ENCODE measurements at regions not wholly inside any gene's neighbourhood (a gene's known extent, or its start where the extent isn't known, plus 50 kb on each side); places are given as distances from the start of the nearest gene placed in this dataset.

DNA sequence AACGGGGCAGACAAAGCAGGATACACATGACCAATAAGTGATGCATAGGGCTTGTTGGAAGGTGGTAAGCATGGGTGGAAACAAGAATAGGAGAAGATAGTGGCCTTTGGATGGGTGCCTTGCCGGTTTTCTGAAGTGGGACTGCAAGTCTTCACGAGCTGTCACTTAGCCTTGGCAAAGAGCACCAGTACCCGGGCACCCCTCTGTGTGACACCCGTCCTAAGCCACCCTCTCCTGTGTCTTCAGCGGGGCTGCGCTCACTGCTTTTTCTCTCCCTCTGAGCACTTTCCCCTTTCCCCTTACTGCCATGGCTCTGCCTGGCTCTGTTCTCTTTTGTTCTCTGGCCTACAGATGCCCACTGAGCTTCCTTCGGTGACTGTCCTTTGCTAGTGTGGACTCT lies 399.7 kb upstream of the MKI67 start:
- Mint-ChIP-seq H3K27me3 (no peaks in the 10 kb centered on the region), H3K9me3 (no peaks in the 10 kb centered on the region), H3K4me1 (no peaks in the 10 kb centered on the region), H3K4me3 (no peak overlapping the region), H3K36me3 (ENCODE audit: low read depth) (no peaks in the 10 kb centered on the region), H3K27ac (no peak overlapping the region)
- CTCF ChIA-PET, result no interaction called here
- POLR2A ChIA-PET, result no interaction called here
- no peak for DNase-seq

DNA sequence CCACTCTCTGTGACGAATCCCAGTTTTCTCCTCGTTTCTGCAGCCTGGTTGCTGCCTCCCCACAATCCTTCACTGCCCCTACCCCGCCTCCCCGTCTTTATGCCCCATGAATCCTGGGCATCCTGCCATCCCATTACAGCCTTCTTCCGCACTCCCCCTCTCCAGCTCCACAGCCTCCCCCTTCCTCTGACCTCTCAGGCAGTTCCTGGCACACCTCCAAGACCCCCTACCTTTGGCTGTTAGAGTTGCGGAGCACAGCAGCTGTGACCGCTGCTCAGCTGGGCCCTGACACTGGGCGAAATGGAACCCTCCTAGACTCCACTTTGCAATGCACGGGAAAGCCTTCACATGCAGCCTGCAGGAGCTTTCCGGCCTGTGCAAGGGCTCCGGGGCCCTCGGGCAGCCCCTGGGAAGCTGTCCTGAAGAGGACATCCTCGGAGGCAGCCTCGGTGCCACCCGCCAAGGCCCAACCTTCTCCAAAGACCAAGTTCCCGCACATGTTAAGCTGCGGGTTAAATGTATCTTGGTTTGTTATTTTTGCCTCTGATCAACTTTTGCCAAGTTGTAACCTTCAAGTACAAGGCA lies 400.7 kb upstream of the MKI67 start:
- no peak overlapping the region for H3K27ac Mint-ChIP-seq
- H3K9me3 Mint-ChIP-seq, result no peaks in the 10 kb centered on the region
- CTCF ChIA-PET, result no interaction called here
- DNase-seq, result no peak
- no peaks in the 10 kb centered on the region for H3K27me3 Mint-ChIP-seq
- POLR2A ChIA-PET, result no interaction called here
- no peaks in the 10 kb centered on the region for H3K36me3 Mint-ChIP-seq (ENCODE audit: low read depth)
- no peak overlapping the region for H3K4me3 Mint-ChIP-seq
- no peaks in the 10 kb centered on the region for H3K4me1 Mint-ChIP-seq

DNA sequence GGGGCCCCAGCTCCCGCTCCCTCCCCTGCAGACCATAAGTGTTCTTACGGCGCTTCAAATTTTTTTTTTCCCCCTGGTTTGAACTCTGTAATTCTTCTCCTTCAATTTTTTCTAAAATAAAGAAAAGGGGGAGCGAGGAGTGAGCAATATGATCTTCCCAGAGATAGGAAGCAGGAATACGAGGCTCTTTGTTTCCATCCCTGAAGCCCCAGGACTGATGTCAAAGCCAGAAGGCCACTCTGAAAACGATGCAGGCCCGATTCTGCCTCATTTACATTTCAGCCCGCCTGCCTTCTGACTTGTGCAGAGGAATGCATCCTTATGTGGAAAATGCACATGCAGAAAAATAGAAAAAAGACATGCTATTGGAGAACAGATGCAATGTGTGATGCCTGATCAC lies 401.5 kb upstream of the MKI67 start:
- CTCF ChIA-PET, result no interaction called here
- H3K4me3 Mint-ChIP-seq, result no peak overlapping the region
- H3K36me3 Mint-ChIP-seq (ENCODE audit: low read depth), result no peaks in the 10 kb centered on the region

GRCh38 chr10:128528167-128528566 lies 401.9 kb upstream of the MKI67 start:
- Mint-ChIP-seq H3K4me1 (no peaks in the 10 kb centered on the region), H3K36me3 (ENCODE audit: low read depth) (no peaks in the 10 kb centered on the region), H3K27ac (no peak overlapping the region), H3K4me3 (no peak overlapping the region), H3K9me3 (no peaks in the 10 kb centered on the region), H3K27me3 (peaks cover 2% of the 10 kb centered on the region)
- POLR2A ChIA-PET, result no interaction called here
- CTCF ChIA-PET, result interaction anchor here (1.2 kb wide), 1 partner anchor 350 kb away, joined by 4 read pairs; no protein-coding TSS in a partner anchor
- no peak for DNase-seq

More for the DNA sequence above, 401.5 kb upstream of the MKI67 start:
- Mint-ChIP-seq H3K27ac (no peak overlapping the region), H3K27me3 (no peaks in the 10 kb centered on the region), H3K4me1 (no peaks in the 10 kb centered on the region), H3K9me3 (no peaks in the 10 kb centered on the region)
- no peak for DNase-seq
- POLR2A ChIA-PET, result no interaction called here

DNA sequence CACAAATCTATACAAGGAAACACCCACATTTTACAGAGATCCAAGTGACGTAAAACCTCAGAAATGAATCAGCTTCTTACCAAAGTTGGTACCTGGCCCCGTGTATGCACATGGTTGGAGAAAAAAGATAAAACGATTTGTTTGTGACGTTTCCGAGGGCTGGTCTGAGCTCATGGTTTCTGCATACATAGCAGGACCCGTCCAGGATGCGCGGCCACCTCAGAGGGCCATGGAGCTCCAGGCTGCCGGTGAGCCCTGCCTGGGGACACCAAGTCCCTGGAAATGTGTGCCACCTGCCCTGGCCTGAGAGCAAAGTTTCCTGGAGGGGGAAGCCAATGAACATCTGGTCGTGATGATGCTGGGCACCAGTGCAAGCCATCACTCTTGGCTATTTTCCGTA lies 402.6 kb upstream of the MKI67 start:
- ChIA-PET POLR2A (no interaction called here), CTCF (interaction anchor here (1.2 kb wide), 1 partner anchor 350 kb away, joined by 4 read pairs; no protein-coding TSS in a partner anchor)

DNA sequence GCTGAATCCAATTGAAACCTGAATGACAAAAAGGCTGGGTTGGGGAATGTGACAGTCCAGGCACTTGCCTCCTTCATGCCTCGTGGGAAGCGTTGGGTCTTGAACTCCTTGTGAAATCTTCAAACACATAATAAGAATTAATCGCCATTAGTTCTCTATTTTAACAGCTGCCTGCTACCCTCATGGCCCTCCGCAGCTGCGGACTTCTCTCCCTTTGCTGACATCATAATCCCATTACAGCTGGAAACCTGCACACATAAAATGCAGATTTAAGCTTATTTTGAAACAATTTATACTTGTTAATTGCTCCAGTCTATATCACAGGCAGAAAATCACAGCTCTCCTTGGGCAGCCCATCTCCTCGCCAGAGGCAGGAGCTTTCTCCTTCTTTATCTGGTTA lies 403.0 kb upstream of the MKI67 start:
- no peaks in the 10 kb centered on the region for H3K9me3 Mint-ChIP-seq
- no peak overlapping the region for H3K4me3 Mint-ChIP-seq
- ChIA-PET CTCF (interaction anchor here (0.6 to 1.2 kb wide), 2 partner anchors 351 to 409 kb away, joined by 3 to 4 read pairs; no protein-coding TSS in a partner anchor), POLR2A (no interaction called here)
- H3K4me1 Mint-ChIP-seq, result no peaks in the 10 kb centered on the region
- no peak for DNase-seq
- H3K27ac Mint-ChIP-seq, result no peak overlapping the region
- H3K36me3 Mint-ChIP-seq (ENCODE audit: low read depth), result no peaks in the 10 kb centered on the region
- peaks cover 2% of the 10 kb centered on the region for H3K27me3 Mint-ChIP-seq

More for the DNA sequence above, 402.6 kb upstream of the MKI67 start:
- Mint-ChIP-seq H3K27me3 (peaks cover 2% of the 10 kb centered on the region), H3K27ac (no peak overlapping the region), H3K4me1 (no peaks in the 10 kb centered on the region), H3K9me3 (no peaks in the 10 kb centered on the region), H3K4me3 (no peak overlapping the region), H3K36me3 (ENCODE audit: low read depth) (no peaks in the 10 kb centered on the region)
- no peak for DNase-seq

GRCh38 chr10:128530301-128530700 lies 404.1 kb upstream of the MKI67 start:
- Mint-ChIP-seq H3K4me1 (no peaks in the 10 kb centered on the region), H3K27ac (no peak overlapping the region), H3K27me3 (peaks cover 2% of the 10 kb centered on the region), H3K4me3 (no peak overlapping the region), H3K36me3 (ENCODE audit: low read depth) (no peaks in the 10 kb centered on the region), H3K9me3 (no peaks in the 10 kb centered on the region)
- DNase-seq, result no peak
- CTCF ChIA-PET, result interaction anchor here (0.6 kb wide), 1 partner anchor 72 kb away, joined by 3 read pairs; no protein-coding TSS in a partner anchor
- POLR2A ChIA-PET, result no interaction called here

GRCh38 chr10:128530946-128531345 lies 404.7 kb upstream of the MKI67 start:
- Mint-ChIP-seq H3K4me3 (no peak overlapping the region), H3K9me3 (no peaks in the 10 kb centered on the region)
- CTCF ChIA-PET, result no interaction called here

DNA sequence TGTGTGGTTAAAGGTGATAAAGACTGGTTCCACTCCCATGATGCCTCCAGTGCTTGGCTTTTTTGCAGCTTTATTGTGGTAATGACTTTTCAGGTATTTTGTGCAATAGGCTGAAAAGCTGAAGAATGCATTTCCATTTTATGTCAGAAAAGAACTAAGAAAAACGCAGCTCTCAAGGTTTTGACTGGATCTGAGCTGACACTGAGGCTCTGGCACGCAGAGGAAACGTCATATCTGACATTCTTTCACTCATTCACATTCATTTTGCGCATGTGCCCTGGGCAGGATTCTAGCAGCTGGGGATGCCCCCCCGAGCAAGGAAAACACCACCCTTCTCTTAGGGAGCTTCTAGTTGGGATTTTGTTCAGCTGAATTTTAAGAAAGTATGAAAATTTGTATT lies 408.5 kb upstream of the MKI67 start:
- POLR2A ChIA-PET, result no interaction called here
- H3K36me3 Mint-ChIP-seq (ENCODE audit: low read depth), result no peaks in the 10 kb centered on the region
- no peak overlapping the region for H3K4me3 Mint-ChIP-seq
- peaks cover 22% of the 10 kb centered on the region for H3K27me3 Mint-ChIP-seq
- H3K27ac Mint-ChIP-seq, result no peak overlapping the region
- CTCF ChIA-PET, result no interaction called here
- H3K9me3 Mint-ChIP-seq, result no peaks in the 10 kb centered on the region
- H3K4me1 Mint-ChIP-seq, result no peaks in the 10 kb centered on the region
- DNase-seq, result no peak

More at GRCh38 chr10:128530946-128531345, 404.7 kb upstream of the MKI67 start:
- H3K27ac Mint-ChIP-seq, result no peak overlapping the region
- H3K36me3 Mint-ChIP-seq (ENCODE audit: low read depth), result no peaks in the 10 kb centered on the region
- POLR2A ChIA-PET, result no interaction called here
- DNase-seq, result no peak
- peaks cover 2% of the 10 kb centered on the region for H3K27me3 Mint-ChIP-seq
- H3K4me1 Mint-ChIP-seq, result no peaks in the 10 kb centered on the region

- peaks cover 33% of the 10 kb centered on the region for H3K27me3 Mint-ChIP-seq
- CTCF ChIA-PET, result no interaction called here
- H3K4me3 Mint-ChIP-seq, result no peak overlapping the region
- H3K27ac Mint-ChIP-seq, result no peak overlapping the region
- H3K36me3 Mint-ChIP-seq (ENCODE audit: low read depth), result no peaks in the 10 kb centered on the region
- H3K9me3 Mint-ChIP-seq, result no peaks in the 10 kb centered on the region
- no peaks in the 10 kb centered on the region for H3K4me1 Mint-ChIP-seq
- POLR2A ChIA-PET, result no interaction called here
- DNase-seq, result no peak
Observed at GRCh38 chr10:128536259-128536658, 410.0 kb upstream of the MKI67 start.

DNA sequence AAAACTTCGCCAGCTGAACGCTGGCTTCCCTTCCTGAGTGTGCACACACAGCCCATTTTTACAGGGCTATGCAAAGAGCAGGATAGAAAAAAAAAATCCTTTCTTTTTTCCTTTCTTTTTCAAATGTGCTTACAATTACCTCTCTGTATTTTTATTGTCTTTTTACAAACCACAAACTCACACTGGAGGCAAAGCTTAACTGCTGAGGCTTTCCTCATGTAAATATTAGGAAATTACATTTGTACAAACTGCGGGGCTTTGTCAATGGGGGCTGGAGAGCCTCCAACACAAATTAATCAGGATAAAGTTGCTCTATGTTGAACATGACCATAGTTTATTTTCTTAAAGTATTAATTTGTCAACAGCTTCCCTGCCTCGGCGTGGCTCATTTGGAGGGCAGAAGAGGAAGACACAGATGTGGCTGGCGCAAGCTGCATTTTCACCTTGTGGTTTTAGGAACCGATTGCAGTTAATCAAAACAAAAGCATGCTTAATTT lies 411.7 kb upstream of the MKI67 start:
- no peak overlapping the region for H3K27ac Mint-ChIP-seq
- H3K27me3 Mint-ChIP-seq, result peaks cover 41% of the 10 kb centered on the region
- H3K4me1 Mint-ChIP-seq, result no peaks in the 10 kb centered on the region
- DNase-seq, result no peak
- POLR2A ChIA-PET, result no interaction called here
- no peaks in the 10 kb centered on the region for H3K9me3 Mint-ChIP-seq
- H3K4me3 Mint-ChIP-seq, result no peak overlapping the region
- no peaks in the 10 kb centered on the region for H3K36me3 Mint-ChIP-seq (ENCODE audit: low read depth)
- CTCF ChIA-PET, result no interaction called here

DNA sequence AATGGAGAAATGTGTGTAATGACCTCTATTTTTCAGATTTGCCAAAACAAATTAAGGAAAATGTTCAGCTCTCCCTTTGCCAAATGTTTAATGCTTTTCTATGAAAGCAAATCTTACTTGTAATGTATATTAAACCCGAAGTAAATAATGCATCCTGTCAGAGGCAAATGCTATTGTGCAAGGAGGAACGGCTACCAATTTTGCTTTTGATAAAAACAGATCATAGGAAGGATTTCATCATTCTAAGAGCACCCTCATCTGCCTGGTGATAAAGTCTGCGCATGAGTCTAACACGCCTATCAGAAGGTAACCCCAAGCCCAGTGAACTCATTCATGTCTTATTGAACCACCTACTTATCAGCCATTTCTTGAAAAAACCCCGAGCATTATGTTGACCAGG lies 412.4 kb upstream of the MKI67 start:
- H3K27ac Mint-ChIP-seq, result no peak overlapping the region
- H3K27me3 Mint-ChIP-seq, result peaks cover 40% of the 10 kb centered on the region
- no peaks in the 10 kb centered on the region for H3K4me1 Mint-ChIP-seq
- no peak for DNase-seq
- POLR2A ChIA-PET, result no interaction called here
- no peaks in the 10 kb centered on the region for H3K36me3 Mint-ChIP-seq (ENCODE audit: low read depth)
- CTCF ChIA-PET, result no interaction called here
- H3K4me3 Mint-ChIP-seq, result no peak overlapping the region
- H3K9me3 Mint-ChIP-seq, result no peaks in the 10 kb centered on the region

DNA sequence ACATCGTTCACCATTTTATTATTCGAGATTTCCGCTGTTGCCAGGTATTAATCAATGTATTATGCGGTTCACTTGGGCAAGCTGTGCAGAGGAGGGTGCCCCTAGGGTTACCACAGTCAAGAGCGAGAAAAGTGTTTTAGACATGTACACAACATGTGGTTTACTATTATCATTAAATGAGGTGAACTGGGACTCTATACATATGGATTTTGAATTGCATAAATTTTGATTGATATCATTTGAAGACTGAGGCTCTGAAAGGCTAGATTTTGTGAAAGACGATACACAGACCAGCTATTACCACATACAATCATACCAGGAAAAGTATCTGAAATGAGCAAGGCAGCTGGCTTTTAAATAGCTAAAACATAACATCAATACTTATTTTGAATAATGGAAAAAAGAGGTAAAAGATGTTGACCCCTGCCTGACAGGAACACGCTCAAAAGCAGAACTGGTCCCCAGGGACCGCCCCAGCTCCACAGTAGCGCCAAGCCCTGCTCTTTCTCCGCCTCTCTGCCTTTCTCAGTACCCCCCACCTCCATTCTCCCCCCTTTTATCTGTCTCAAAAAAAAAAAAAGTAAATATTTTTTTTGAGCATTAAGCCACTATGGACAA lies 413.4 kb upstream of the MKI67 start:
- no peaks in the 10 kb centered on the region for H3K9me3 Mint-ChIP-seq
- no peak overlapping the region for H3K27ac Mint-ChIP-seq
- ChIA-PET POLR2A (no interaction called here), CTCF (no interaction called here)
- DNase-seq, result no peak
- H3K36me3 Mint-ChIP-seq (ENCODE audit: low read depth), result no peaks in the 10 kb centered on the region
- H3K4me1 Mint-ChIP-seq, result no peaks in the 10 kb centered on the region
- no peak overlapping the region for H3K4me3 Mint-ChIP-seq
- peaks cover 40% of the 10 kb centered on the region for H3K27me3 Mint-ChIP-seq

DNA sequence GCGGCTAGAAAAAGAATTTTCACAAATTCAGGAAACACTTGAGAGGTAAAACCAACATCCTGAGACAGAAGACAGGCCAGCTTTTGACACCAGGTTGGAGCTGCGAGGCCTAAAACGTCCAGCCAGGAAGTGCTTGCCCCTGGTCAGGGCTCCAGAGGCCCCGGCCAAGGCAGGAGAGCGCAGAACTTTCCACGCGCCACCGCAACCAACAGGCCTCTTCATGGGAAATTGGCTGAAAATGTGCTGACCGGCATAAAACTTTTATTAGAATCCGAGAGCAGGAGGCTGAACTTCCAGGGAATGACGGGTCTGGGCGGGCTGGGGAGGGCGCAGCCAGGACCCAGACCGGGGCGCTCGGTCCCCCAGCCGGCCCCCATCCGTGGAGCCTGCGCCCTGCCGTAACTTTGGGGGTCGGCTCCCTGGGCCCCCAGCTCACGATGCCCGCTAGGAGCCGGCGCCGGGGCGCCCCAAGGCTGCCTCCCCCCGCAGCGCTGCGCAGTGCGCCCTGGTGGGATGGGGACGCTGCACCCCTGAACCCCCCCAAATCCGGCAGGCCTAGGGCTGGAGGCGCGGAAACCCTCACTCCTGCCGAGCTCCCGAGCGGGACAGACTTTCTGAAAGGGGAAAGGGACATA lies 414.0 kb upstream of the MKI67 start:
- ChIA-PET CTCF (no interaction called here), POLR2A (no interaction called here)
- Mint-ChIP-seq H3K27ac (no peak overlapping the region), H3K9me3 (no peaks in the 10 kb centered on the region), H3K27me3 (peaks cover 40% of the 10 kb centered on the region), H3K36me3 (ENCODE audit: low read depth) (no peaks in the 10 kb centered on the region), H3K4me1 (no peaks in the 10 kb centered on the region), H3K4me3 (no peak overlapping the region)
- no peak for DNase-seq
